LNCaP clone FGC (cell line): ENCODE measurements at regions not wholly inside any gene's neighbourhood (a gene's known extent, or its start where the extent isn't known, plus 50 kb on each side); places are given as distances from the start of the nearest gene placed in this dataset.

Experiments used
- DNase-seq: peaks from one replicate; pipeline ENCODE4 v3.0.0-alpha.2; 2011; ENCODE audit warnings: low read depth
- H3K4me3 ChIP-seq: 2 replicates; pipeline ENCODE4 v1.5.1; 2011; ENCODE audit warnings: mild to moderate bottlenecking, low read depth, low read length, control low read depth
- CTCF ChIP-seq: IDR thresholded peaks from 2 replicates; pipeline ENCODE4 v1.5.1; 2012; ENCODE audit warnings: mild to moderate bottlenecking; ENCODE audit not compliant: control insufficient read depth, insufficient read depth; ENCODE audit errors: extremely low read depth

- no peak overlapping the region for H3K4me3 ChIP-seq
- peak; percentile 32; the same call in 1 of the 2 replicates for TF ChIP-seq CTCF
- no peak for DNase-seq
These were observed 55.9 kb upstream of the PLCL2 start for GRCh38 chr3:16828815-16829214.

- DNase-seq = no peak
- no peak for TF ChIP-seq CTCF
These were observed 52.9 kb upstream of the PLCL2 start for GRCh38 chr3:16831846-16832245.

GRCh38 chr3:16834214-16834613 is 50.5 kb upstream of the PLCL2 start:
- no peak for DNase-seq
- H3K4me3 ChIP-seq = no peak overlapping the region
- TF ChIP-seq CTCF = 0 out of 2 replicates have a peak, but pooled peaks have one; percentile 13

More at GRCh38 chr3:16831846-16832245, 52.9 kb upstream of the PLCL2 start:
- no peak overlapping the region for H3K4me3 ChIP-seq

GRCh38 chr3:16834753-16835152 is 50.0 kb upstream of the PLCL2 start:
- no peak for TF ChIP-seq CTCF
- DNase-seq = no peak
- H3K4me3 ChIP-seq = no peak overlapping the region
